Fibroblast of lung (primary cell): ENCODE measurements at regions not wholly inside any gene's neighbourhood (a gene's known extent, or its start where the extent isn't known, plus 50 kb on each side); places are given as distances from the start of the nearest gene placed in this dataset.
A peak's percentile ranks its signal among the peaks of the same experiment; 100 is the strongest.

Experiments
- DNase-seq, 2 donors: peaks; one replicate each; pipeline versions ENCODE4 v3.0.0 to v3.0.0-alpha.2; 2010; ENCODE audit warnings: low read depth in 2 of 2
- H2AFZ ChIP-seq: 2 replicates; pipeline ENCODE4 v1.5.1; 2012; ENCODE audit warnings: low read length, control low read depth, inconsistent platforms
- H3K27ac ChIP-seq: 2 replicates; pipeline ENCODE4 v1.5.1; 2011; ENCODE audit warnings: low read length, control low read depth; ENCODE audit not compliant: insufficient read depth
- H3K27me3 ChIP-seq: 2 replicates; pipeline ENCODE4 v1.5.1; 2011; ENCODE audit warnings: mild to moderate bottlenecking, low read length; ENCODE audit not compliant: control insufficient read depth, insufficient read depth
- H3K36me3 ChIP-seq: 2 replicates; pipeline ENCODE4 v1.5.1; 2011; ENCODE audit warnings: low read length; ENCODE audit not compliant: control insufficient read depth, insufficient read depth
- H3K4me1 ChIP-seq: 2 replicates; pipeline ENCODE4 v1.5.1; 2011; ENCODE audit warnings: low read length; ENCODE audit not compliant: control insufficient read depth, insufficient read depth; ENCODE audit errors: extremely low read depth
- H3K4me2 ChIP-seq: 2 replicates; pipeline ENCODE4 v1.5.1; 2011; ENCODE audit warnings: low read length, control low read depth; ENCODE audit not compliant: insufficient read depth; ENCODE audit errors: extremely low read depth
- H3K4me3 ChIP-seq, 4 experiments: fragments of 200-600 bp in 1 of 4; sonication (generic) in 1 of 4; replicated peaks in 1 of 4; 2 replicates each; pipeline ENCODE4 v1.5.1; 2011 to 2016; ENCODE audit warnings: low read length in 4 of 4, low read depth in 3 of 4, mild to moderate bottlenecking in 3 of 4, control low read depth in 2 of 4, inconsistent platforms in 1 of 4, mixed read lengths in 1 of 4; ENCODE audit not compliant: insufficient read depth in 1 of 4; ENCODE audit errors: control extremely low read depth in 1 of 4
- H3K79me2 ChIP-seq: 2 replicates; pipeline ENCODE4 v1.5.1; 2012; ENCODE audit warnings: mild to moderate bottlenecking, low read length, inconsistent platforms; ENCODE audit not compliant: control insufficient read depth, insufficient read depth
- H3K9ac ChIP-seq: 2 replicates; pipeline ENCODE4 v1.5.1; 2011; ENCODE audit warnings: mild to moderate bottlenecking, low read length, control low read depth; ENCODE audit not compliant: insufficient read depth
- H3K9me3 ChIP-seq: 2 replicates; pipeline ENCODE4 v1.5.1; 2012; ENCODE audit warnings: low read depth, low read length; ENCODE audit not compliant: control insufficient read depth, insufficient read depth
- H4K20me1 ChIP-seq: 2 replicates; pipeline ENCODE4 v1.5.1; 2011; ENCODE audit warnings: low read length; ENCODE audit not compliant: control insufficient read depth, insufficient read depth; ENCODE audit errors: extremely low read depth
- CTCF ChIP-seq, 2 donors: IDR thresholded peaks in 1 of 2; conservative IDR thresholded peaks in 1 of 2; 1 replicate in 1 of 2; 2 replicates in 1 of 2; pipeline ENCODE4 v1.5.1; 2011 to 2012; ENCODE audit warnings: low read length in 2 of 2, control low read depth in 1 of 2, inconsistent platforms in 1 of 2, low read depth in 1 of 2, mild to moderate bottlenecking in 1 of 2
- EZH2 ChIP-seq: IDR thresholded peaks from 2 replicates; pipeline ENCODE4 v1.5.1; 2012; ENCODE audit warnings: low read length, control low read depth, mild to moderate bottlenecking; ENCODE audit errors: missing control alignments

GRCh38 chr6:139940741-139941729, 566.6 kb upstream of the CITED2 start:
- peak; percentile 37 to 46 for DNase-seq
- H3K79me2 ChIP-seq = no peaks in the 10 kb centered on the region
- H4K20me1 ChIP-seq = no peaks in the 10 kb centered on the region
- no peak overlapping the region for H3K27ac ChIP-seq
- no peak overlapping the region for H3K4me2 ChIP-seq
- H3K4me1 ChIP-seq = peaks cover 4% of the 10 kb centered on the region
- no peaks in the 10 kb centered on the region for H3K27me3 ChIP-seq
- H3K9ac ChIP-seq = no peak overlapping the region
- H3K9me3 ChIP-seq = no peaks in the 10 kb centered on the region
- TF ChIP-seq CTCF (conservative IDR thresholded peaks at IDR 0.05 in 1 of 2, IDR thresholded peaks at IDR 0.05 in 1 of 2; ENCODE audit: low read depth in 1 of 2, low read length in 2 of 2) (no peak), EZH2 (no peak)
- no peak overlapping the region for H3K4me3 ChIP-seq
- H3K36me3 ChIP-seq = no peaks in the 10 kb centered on the region
- H2AFZ ChIP-seq = no peak overlapping the region

- Histone ChIP-seq H3K4me1 (peaks cover 4% of the 10 kb centered on the region), H3K36me3 (no peaks in the 10 kb centered on the region), H3K9ac (no peak overlapping the region), H4K20me1 (no peaks in the 10 kb centered on the region), H3K27ac (no peak overlapping the region), H3K27me3 (no peaks in the 10 kb centered on the region), H3K4me2 (no peak overlapping the region), H3K4me3 (no peak overlapping the region), H3K9me3 (no peaks in the 10 kb centered on the region), H2AFZ (no peak overlapping the region), H3K79me2 (no peaks in the 10 kb centered on the region)
- no peak for DNase-seq
- no peak for TF ChIP-seq EZH2
- TF ChIP-seq CTCF (conservative IDR thresholded peaks at IDR 0.05 in 1 of 2, IDR thresholded peaks at IDR 0.05 in 1 of 2; ENCODE audit: low read depth in 1 of 2, low read length in 2 of 2) = no peak
These were observed 564.9 kb upstream of the CITED2 start for GRCh38 chr6:139939189-139939979.

GRCh38 chr6:139932671-139933070, 558.2 kb upstream of the CITED2 start:
- H3K9me3 ChIP-seq = no peaks in the 10 kb centered on the region
- H3K27me3 ChIP-seq = no peaks in the 10 kb centered on the region
- H3K4me1 ChIP-seq = no peaks in the 10 kb centered on the region
- no peaks in the 10 kb centered on the region for H3K36me3 ChIP-seq
- H4K20me1 ChIP-seq = no peaks in the 10 kb centered on the region
- H2AFZ ChIP-seq = no peak overlapping the region
- H3K9ac ChIP-seq = no peak overlapping the region
- H3K4me3 ChIP-seq = no peak overlapping the region
- H3K79me2 ChIP-seq = no peaks in the 10 kb centered on the region
- TF ChIP-seq CTCF (conservative IDR thresholded peaks at IDR 0.05 in 1 of 2, IDR thresholded peaks at IDR 0.05 in 1 of 2; ENCODE audit: low read depth in 1 of 2, low read length in 2 of 2) = no peak
- no peak for TF ChIP-seq EZH2
- H3K27ac ChIP-seq = no peak overlapping the region
- peak in 1 of 2 donors; percentile 60 for DNase-seq
- no peak overlapping the region for H3K4me2 ChIP-seq
